ENCODE measurements at regions not wholly inside any gene's neighbourhood (a gene's known extent, or its start where the extent isn't known, plus 50 kb on each side); places are given as distances from the start of the nearest gene placed in this dataset.

GRCh38 chr16:49926941-49927340, 71.0 kb upstream of the ZNF423 start:
- Mint-ChIP-seq H3K27me3 (peaks cover 33% of the 10 kb centered on the region), H3K27ac (no peak overlapping the region), H3K4me3 (no peak overlapping the region), H3K9me3 (no peaks in the 10 kb centered on the region), H3K4me1 (ENCODE audit: low read depth) (no peaks in the 10 kb centered on the region), H3K36me3 (ENCODE audit: low read depth) (no peaks in the 10 kb centered on the region)
- no peaks in the 10 kb centered on the region for H3K9me3 ChIP-seq (ENCODE audit: control insufficient read depth in 1 of 2, insufficient read depth in 1 of 2, low read length in 2 of 2)
- DNase-seq (no peak), ATAC-seq (ENCODE audit: poor library complexity) (no peak)
- POLR2A ChIA-PET, result no interaction called here
- H3K4me1 ChIP-seq (ENCODE audit: insufficient read depth, low read length), result no peaks in the 10 kb centered on the region
- intact Hi-C loops (cut with DNase I, micrococcal nuclease), result loop anchor here in 1 of 2 experiments (10.0 kb wide), 1 partner anchor 1242 kb away; no protein-coding TSS in a partner anchor
- no peak overlapping the region for H3K27ac ChIP-seq (ENCODE audit: low read depth in 1 of 2, low read length in 2 of 2)
- no peaks in the 10 kb centered on the region for H3K36me3 ChIP-seq (ENCODE audit: insufficient read depth, low read length)
- TF ChIP-seq, protein P1, sequence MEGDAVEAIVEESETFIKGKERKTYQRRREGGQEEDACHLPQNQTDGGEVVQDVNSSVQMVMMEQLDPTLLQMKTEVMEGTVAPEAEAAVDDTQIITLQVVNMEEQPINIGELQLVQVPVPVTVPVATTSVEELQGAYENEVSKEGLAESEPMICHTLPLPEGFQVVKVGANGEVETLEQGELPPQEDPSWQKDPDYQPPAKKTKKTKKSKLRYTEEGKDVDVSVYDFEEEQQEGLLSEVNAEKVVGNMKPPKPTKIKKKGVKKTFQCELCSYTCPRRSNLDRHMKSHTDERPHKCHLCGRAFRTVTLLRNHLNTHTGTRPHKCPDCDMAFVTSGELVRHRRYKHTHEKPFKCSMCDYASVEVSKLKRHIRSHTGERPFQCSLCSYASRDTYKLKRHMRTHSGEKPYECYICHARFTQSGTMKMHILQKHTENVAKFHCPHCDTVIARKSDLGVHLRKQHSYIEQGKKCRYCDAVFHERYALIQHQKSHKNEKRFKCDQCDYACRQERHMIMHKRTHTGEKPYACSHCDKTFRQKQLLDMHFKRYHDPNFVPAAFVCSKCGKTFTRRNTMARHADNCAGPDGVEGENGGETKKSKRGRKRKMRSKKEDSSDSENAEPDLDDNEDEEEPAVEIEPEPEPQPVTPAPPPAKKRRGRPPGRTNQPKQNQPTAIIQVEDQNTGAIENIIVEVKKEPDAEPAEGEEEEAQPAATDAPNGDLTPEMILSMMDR (IDR thresholded peaks at IDR 0.05), result no peak
- peaks cover 2 to 9% of the 10 kb centered on the region in 2 experiments for H3K27me3 ChIP-seq (ENCODE audit: control insufficient read depth in 1 of 2, insufficient read depth in 2 of 2, low read length in 2 of 2)
- no peak overlapping the region for H3K4me3 ChIP-seq (ENCODE audit: low read length)
- CTCF ChIA-PET, result no interaction called here

DNA sequence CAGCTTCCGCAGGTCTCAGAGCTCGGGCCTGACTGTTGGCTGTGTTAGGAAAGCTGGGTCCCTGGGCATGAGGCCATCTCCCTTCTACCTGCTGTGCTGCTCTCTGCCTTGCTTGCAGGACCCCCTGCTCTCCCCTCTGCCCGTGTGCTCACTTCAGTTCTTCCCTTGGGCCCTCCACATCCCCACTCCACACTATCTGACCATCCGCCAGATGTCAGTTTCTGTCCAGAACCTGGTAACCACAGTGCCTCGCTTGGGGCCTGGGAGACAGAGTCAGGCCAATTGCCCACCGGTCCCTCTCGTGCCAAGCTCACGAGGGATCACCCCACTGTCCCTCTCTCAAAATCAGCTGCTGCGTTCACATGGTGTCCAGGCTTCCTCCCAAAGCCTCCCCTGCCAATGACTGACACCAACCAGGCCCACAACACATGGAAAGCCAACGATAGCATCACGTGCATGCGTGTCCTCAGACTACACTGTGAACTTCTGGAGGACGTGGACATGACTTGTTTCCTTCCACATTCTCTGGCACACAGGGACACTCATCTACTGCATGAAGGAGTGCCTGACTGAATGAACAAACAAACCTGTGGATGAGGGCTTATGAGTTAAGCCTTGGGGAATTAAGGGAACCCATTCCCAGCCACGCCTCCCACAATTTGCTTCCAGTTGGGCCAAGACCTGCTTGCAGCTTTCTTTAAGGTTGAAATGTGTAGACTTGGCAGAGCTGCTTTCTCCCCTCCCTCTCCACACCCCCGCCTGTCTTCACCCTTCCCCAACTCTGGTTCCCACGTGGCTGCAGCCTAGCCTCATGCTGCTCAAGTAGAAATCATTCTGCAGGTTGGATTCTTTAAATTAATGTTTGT, 72.5 kb upstream of the ZNF423 start:
- TF ChIP-seq, protein P1 (IDR thresholded peaks at IDR 0.05), result no peak
- H3K27ac Mint-ChIP-seq, result no peak overlapping the region
- CTCF ChIA-PET, result no interaction called here
- Histone ChIP-seq H3K36me3 (ENCODE audit: insufficient read depth, low read length) (no peaks in the 10 kb centered on the region), H3K4me1 (ENCODE audit: insufficient read depth, low read length) (no peaks in the 10 kb centered on the region), H3K27ac (ENCODE audit: low read depth in 1 of 2, low read length in 2 of 2) (no peak overlapping the region), H3K4me3 (ENCODE audit: low read length) (no peak overlapping the region), H3K9me3 (ENCODE audit: control insufficient read depth in 1 of 2, insufficient read depth in 1 of 2, low read length in 2 of 2) (no peaks in the 10 kb centered on the region), H3K27me3 (ENCODE audit: control insufficient read depth in 1 of 2, insufficient read depth in 2 of 2, low read length in 2 of 2) (peaks cover 2 to 9% of the 10 kb centered on the region in 2 experiments)
- H3K36me3 Mint-ChIP-seq (ENCODE audit: low read depth), result no peaks in the 10 kb centered on the region
- no peaks in the 10 kb centered on the region for H3K9me3 Mint-ChIP-seq
- intact Hi-C loops (cut with DNase I, micrococcal nuclease), result loop anchor here in 1 of 2 experiments (10.0 kb wide), 1 partner anchor 1244 kb away; no protein-coding TSS in a partner anchor
- no peaks in the 10 kb centered on the region for H3K4me1 Mint-ChIP-seq (ENCODE audit: low read depth)
- POLR2A ChIA-PET, result no interaction called here
- no peak for DNase-seq
- H3K4me3 Mint-ChIP-seq, result no peak overlapping the region
- ATAC-seq (ENCODE audit: poor library complexity), result no peak
- peaks cover 29% of the 10 kb centered on the region for H3K27me3 Mint-ChIP-seq

GRCh38 chr16:49929626-49930025, 73.7 kb upstream of the ZNF423 start:
- no peak overlapping the region for H3K4me3 ChIP-seq (ENCODE audit: low read length)
- DNase-seq (no peak), ATAC-seq (ENCODE audit: poor library complexity) (no peak)
- Mint-ChIP-seq H3K9me3 (no peaks in the 10 kb centered on the region), H3K4me3 (no peak overlapping the region), H3K27me3 (peaks cover 29% of the 10 kb centered on the region), H3K4me1 (ENCODE audit: low read depth) (no peaks in the 10 kb centered on the region), H3K27ac (no peak overlapping the region), H3K36me3 (ENCODE audit: low read depth) (no peaks in the 10 kb centered on the region)
- H3K9me3 ChIP-seq (ENCODE audit: control insufficient read depth in 1 of 2, insufficient read depth in 1 of 2, low read length in 2 of 2), result no peaks in the 10 kb centered on the region
- CTCF ChIA-PET, result no interaction called here
- H3K27ac ChIP-seq (ENCODE audit: low read depth in 1 of 2, low read length in 2 of 2), result no peak overlapping the region
- H3K27me3 ChIP-seq (ENCODE audit: control insufficient read depth in 1 of 2, insufficient read depth in 2 of 2, low read length in 2 of 2), result peaks cover 4 to 13% of the 10 kb centered on the region in 2 experiments
- POLR2A ChIA-PET, result no interaction called here
- no peaks in the 10 kb centered on the region for H3K4me1 ChIP-seq (ENCODE audit: insufficient read depth, low read length)
- TF ChIP-seq, protein P1 (IDR thresholded peaks at IDR 0.05), result no peak
- intact Hi-C loops (cut with DNase I, micrococcal nuclease), result loop anchor here in 1 of 2 experiments (10.0 kb wide), 1 partner anchor 1245 kb away; no protein-coding TSS in a partner anchor
- H3K36me3 ChIP-seq (ENCODE audit: insufficient read depth, low read length), result no peaks in the 10 kb centered on the region
